ENCODE measurements at regions not wholly inside any gene's neighbourhood (a gene's known extent, or its start where the extent isn't known, plus 50 kb on each side); places are given as distances from the start of the nearest gene placed in this dataset.

DNA sequence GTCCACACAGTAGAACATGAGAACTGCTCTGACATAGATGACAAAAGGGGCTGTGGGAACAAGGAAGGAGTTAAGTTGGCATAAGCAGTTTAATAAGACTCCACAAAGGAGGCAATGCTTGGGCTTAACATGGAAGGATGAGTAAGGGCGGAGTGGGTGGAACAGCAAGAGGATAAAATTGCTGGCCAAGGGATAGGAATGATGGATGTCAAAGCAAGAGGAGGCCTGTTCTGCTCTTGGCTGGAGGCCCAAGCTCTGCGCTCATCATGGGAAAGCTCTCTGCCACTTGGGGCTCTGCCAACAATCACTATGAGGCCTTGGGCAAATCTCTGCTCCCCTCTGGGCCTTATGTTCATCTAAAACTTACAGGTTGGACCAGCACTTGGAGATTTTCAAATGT, 98.3 kb upstream of the CAMK1G start:
- DNase-seq: peak in 4 of 56 donors; percentile 1 to 16 (median 3)

DNA sequence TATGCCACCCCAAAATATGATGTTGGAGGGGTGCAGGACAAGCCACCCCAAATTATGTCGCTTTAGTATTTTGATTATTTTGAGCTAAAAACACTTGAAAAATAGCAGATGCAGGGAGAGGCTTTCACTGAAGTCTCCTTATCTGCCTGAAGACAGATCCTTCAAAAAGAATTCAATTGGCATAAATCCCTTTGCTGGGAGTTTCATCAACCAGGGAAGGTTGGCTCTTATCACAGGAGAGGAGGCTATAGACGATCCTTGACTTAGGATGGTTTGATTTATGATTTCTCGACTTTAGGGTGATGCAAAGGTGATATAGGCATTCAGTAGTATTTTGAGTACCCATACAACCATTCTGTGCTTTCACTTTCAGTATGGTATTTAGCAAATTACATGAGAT, 97.8 kb upstream of the CAMK1G start:
- DNase-seq: no peak

DNA sequence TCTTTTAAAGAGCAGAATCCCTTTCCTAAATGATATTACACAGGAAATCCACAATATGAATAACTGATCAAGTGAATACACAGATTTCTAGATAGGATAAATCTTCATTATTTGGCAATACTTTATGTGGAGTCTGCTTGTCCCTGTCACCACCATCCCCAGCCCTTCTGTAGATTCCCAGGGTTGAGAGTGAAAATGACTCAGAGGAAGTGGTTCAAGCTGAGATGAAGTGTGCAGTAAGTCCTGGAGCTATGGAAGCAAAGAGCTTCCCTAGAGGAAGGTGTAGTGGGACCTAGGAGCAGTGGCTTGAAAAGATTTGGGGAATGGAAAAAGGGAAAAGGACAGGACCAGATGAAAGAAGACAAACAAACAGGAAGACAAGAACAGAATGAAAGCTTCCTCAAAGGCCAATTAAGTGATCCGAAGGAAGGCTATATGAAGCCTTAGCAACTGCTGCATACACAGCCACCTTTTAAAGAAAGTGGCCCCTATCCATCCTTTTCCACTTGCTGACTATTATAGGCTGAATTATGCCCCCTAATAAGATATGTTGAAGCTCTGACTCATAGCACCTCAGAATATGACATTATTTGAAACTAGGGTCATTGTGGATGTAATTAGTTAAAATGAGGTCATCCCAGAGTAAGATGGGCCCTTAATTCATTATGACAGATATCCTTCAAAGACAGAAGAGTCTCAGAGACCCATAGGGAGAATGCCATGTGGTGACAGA, 96.5 kb upstream of the CAMK1G start:
- no peak for DNase-seq

DNA sequence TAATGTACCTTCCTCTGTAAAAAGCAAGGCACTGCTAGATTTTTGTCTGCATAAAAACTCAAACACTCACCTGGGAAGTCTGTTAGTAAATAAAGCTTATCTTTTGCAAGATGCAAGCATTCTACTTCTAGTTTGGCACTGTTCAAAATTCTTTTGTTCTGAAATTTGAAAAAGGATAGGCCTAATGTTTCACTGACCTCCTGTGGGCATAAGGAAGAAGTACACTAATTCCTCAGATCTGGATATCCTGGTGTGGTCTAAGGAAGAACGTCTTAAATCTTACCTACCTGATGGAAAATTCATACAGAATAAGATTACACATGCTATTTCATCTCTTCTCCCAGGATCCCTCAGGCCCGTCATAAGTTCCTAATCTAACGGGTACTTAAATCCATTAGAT, 93.5 kb upstream of the CAMK1G start:
- no peak for DNase-seq

DNA sequence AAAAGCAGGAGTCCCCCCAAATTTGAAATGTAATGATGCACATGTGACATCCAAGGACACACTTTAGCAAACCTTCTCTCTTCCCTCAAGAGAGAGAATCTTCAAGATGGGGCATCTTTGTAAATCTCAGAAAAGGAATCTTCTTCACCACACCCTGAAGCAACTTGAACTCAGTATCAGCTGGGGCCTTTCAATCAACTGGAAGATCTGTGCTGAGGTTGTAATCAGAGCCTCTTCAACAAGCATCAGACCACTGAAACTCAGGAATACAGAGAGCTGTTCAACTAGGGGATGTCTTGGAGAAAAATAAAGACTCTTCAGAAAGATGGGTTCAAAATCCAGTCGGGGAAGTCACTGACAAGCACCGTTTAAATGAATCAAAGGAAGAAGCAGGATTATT, 92.5 kb upstream of the CAMK1G start:
- no peak for DNase-seq

DNA sequence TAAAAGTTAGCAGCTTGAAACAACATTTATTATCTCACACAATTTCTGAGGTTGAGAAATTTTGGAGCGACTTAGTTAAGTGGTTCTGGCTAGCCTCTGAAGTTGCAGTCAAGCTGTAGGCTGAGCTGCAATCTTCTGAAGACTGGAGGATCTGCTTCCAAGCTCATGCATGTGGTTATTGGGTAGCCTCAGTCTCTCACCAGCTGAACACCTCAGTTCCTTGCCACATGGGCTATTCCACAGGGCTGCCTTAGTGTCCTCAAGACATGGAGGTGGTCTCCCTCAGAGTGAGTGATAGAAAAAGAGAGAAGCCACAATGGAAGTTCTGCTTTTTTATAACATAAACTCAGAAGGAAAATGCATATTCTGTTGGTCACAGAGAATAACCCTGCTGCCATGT, 92.0 kb upstream of the CAMK1G start:
- DNase-seq: no peak

DNA sequence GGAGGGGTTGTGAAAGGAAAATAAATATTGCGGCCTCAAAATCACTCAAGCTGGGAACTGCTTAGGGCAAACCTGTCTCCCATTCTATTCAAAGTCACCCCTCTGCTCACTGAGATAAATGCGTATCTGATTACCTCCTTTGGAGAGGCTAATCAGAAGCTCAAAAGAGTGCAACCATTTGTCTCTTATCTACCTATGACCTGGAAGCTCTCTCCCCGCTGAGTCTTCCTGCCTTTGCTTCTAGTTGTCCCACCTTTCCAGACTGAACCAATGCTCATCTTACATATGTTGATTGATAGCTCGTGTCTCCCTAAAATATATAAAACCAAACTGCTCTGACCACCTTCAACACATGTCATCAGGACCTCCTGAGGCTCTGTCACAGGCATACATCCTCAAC, 91.6 kb upstream of the CAMK1G start:
- no peak for DNase-seq

DNA sequence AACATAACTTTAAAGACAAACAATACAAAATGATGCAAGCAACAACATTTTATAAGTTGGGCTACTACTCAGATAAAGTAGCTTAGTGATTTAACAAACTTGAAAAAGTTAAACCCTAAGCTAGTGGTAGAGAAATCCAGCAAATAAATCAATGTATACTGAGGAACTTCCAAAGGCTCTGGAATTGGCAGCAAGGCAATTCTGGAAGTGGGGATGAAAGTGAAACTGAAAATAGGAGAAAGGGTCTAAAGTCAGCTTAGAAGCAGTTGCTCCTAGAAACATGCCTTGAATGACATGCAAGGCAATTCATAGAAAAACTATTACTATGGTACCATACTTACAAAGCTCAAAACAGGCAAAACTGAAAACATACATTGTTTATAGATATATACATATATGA, 90.0 kb upstream of the CAMK1G start:
- DNase-seq: no peak

DNA sequence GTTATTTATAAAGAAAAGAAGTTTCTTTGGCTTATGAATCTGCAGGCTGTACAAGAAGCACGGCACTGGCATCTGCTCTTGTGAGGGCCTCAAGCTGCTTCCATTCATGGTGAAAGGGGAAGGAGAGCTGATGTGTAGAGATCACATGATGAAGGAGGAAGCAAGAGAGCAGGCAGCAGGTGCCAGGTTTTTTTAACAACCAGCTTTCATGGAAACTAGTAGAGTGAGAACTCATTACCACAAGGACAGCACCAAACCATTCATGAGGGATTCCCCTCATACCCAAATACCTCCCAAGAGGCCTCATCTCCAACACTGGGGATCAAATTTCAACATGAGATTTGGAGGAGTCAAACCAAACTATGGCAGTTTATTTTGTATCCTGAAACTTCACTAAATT, 85.8 kb upstream of the CAMK1G start:
- no peak for DNase-seq

DNA sequence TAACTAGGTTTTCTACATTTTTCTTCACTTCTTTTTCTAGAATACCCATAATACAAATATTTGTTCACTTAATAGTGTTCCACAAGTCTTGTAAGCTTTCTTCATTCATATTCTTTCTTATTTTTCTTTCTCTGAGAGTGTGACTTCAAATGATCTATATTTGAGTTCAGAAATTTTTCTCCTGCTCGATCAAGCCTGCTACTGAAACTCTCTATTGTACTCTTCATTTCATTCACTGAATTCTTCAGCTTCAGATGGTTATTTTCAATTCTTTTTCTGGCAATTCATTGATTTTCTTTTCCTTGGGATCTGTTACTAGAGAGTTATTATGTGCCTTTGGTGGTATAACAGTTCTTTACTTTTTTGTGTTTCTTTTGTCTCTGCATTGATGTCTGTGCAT, 82.5 kb upstream of the CAMK1G start:
- no peak for DNase-seq

DNA sequence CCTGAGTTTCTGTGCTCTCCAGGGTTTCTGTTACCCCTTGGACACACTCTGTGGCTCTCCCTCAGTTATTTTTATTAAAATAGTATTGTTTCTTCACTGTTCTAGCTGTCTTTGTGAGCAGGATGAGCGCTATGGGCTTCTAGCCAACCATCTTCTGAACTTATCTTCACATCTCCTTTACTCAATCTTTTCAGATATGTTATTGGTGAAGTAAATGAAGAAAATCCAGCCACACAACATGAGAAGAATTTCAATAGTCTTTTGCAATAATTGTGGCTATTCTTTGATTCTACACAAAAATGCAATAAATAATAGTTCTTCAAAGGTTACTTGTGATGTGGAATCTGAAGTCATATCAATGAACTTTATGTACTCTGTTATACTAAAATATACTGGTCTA, 80.3 kb upstream of the CAMK1G start:
- no peak for DNase-seq

DNA sequence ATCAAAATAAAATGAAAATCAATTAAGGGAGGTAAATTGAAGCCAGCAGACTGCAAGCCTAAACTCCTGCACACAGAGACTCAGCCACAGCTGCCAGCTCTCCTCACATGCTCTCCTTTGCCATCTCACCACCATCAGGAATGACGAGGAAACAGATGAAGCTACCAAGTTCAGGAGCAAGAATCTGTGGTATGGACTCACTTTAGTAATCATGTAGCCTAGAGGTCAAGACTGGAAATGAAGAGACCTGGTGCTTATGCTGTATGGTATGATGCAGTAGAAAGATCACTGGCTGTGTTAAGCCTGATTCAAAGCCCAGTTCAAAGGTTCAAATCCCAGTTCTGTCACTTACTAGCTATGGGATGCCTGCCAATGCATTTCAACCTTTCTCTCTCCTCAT, 78.9 kb upstream of the CAMK1G start:
- no peak for DNase-seq

DNA sequence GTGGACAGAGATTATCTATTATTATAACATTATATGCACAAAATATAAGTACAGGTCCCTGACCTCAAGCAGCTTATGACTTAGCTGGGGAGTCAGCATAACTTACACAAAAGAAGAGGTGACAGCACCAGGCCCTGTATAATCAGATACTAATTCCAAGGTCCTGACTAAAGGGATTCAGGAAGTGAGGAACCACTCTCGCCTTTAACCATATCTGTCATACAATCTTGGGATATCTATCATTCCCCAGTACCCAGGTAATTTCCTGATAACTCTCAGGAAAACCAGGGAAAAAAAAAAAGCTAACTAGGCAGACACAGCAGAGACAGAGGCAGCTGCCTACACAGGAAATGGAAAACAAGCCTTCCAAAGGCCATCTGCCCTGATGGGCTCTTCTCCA, 78.5 kb upstream of the CAMK1G start:
- DNase-seq: no peak

DNA sequence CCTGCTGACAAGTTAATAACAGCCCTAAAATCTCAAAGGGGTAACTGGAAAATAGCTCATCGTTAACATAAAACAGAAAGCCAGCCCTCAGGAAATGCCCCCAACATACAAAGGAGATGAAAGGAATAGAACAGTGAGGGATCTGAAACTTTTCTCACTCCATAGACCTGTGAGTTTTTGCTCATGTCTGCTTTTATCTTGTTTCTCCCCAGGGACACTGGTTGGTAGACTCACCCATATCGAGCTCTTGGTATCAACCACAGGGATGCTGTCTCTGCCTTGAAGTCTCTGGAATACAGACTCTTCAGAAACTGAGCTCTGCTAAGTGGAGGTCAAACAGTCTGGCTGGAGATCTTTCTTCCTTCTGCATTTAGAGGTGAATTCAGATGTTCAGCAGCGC, 77.4 kb upstream of the CAMK1G start:
- no peak for DNase-seq

DNA sequence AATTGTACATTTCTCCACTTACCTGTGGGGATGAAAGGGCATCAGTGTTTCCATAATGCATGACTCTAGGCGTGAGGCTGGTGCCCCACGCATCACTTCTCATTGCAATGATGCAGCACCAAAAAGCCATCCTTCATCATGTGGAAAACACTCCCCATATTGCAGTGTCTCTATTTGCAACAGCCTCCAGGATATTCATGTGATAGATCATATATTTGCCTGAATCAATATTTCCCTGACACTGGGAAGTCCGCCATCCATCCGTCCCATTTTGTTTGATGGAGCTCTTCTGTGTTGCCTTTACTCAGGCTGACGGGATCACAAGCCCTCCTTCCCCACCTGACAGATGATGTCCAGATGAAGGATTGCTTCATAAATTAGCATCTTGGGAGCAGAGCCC, 74.5 kb upstream of the CAMK1G start:
- DNase-seq: no peak

DNA sequence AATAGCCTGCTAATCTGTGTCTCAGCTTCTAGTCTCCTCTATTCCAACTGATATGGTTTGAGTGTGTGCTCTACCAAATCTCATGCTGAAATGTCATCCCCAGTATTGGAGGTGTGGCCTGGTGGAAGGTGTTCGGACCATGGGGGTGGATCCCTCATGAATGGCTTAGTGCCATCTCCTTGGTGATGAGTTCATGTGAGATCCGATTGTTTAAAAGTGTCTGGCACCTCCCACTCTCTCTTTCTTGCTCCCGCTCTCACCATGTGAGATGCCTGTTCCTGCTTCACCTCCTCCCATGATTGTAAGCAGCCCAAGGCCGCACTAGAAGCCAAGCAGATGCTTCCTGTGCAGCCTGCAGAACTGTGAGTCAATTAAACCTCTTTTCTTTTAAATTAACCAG, 73.5 kb upstream of the CAMK1G start:
- DNase-seq: no peak

DNA sequence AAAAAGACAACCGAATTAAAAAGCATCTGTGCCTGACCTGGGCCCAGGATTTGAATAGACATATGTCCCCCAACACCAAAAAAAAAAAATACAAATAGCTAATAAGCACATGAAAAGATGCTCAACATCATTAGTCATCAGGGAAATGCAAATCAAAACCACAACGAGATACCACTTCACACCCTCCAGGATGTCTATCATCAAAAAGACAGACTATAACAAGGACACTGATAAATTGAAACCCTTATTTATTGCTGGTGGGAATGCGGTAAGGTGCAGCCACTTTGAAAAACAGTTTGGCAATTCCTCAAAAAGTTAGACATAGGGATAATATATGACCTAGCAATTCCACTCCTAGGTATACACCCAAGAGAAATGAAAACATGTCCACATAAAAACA, 72.3 kb upstream of the CAMK1G start:
- no peak for DNase-seq

DNA sequence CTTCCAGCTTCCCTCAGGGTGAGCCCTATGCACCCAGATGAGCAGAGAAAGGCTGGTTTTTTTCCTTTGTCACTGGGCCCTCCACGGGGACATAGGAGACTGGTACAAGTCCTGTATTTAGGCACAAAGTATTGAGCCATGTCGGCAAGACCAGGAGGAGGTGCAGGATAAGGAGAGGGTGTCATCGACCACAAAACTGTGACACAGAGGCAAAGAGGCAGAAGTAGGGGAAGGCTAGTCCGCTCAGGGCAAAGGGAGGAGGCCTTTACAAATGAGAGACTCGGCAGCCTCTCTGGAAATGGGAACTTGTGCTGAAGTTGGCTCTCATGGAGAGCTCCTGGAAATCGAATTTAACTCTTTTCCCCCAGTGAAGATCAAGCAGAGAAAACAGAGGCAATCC, 70.7 kb upstream of the CAMK1G start:
- no peak for DNase-seq

DNA sequence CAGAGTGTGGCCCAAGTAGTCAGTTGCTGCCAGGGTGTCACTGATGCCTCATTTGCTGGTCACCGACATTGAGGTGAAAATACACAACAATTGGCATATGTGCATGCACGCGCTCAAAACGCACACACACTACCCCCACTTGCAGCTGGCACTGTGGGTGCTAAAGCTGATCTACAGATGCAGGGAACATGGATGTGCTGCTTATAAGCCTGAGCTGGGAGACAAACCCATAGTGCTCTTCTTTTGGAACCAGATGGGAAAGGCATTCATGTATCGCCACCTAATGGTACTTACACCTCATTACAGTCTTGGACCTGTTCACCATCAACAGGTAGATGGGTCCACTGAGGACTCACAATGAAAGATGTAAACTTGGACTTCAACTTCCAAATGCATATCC, 70.3 kb upstream of the CAMK1G start:
- DNase-seq: no peak

DNA sequence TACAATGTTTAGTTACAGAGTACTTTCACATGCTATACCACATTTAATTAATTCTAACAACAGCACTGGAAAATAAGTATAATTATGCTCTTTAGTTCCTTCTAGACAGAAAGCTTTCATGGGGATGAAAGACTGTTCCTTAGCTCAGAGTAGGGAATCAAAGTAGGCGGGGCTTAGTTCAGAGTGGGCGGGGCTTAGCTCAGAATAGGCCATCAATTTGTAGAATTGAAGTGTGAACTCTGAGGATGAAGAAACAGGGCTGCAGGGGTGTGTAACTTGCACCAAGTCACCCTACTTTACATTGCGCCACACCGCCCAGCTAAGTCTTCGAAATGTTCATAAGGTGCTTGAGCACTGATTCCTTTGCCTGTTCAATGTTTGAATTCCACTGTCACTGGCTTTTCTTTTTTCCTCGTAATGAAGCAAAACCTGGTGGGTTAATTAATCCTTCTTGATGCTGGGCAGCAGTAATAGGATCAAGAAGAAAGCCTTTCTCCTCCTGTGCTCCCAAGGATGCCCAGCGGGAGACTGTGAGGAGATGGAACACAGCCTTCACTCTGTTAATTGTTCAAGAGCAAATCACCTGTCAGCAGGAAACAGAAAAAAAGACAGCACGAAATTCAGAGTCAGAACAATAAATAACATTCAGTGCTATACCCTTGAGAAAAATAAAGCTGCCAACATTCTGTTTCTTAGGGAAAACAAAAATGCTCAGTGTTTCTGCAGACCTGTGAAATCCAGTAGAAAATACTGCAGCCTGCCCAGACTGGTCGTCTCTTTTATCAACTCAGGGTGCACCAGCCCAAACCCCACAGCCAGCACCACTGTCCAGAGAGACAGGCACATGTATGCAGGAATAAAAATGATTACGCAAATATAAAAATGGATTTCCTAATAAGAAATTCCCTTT, 66.5 kb upstream of the CAMK1G start:
- DNase-seq: no peak

DNA sequence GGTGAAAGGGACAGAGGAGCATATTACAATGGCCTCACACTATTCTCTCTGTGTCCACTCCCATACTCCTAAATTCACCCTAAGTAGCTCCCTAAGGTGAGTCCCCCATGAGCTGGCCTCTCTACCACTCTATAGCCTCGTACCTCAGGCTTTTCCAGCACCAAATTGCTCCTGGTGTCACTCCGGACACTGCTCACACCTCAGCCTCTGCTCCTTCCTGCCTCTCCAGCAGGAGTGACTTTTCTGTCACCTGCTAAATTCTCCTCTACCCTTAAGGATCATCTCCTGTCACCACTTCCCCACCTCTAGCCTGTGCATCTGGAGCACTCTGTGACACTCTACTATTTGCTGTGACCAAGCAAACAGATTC, 65.8 kb upstream of the CAMK1G start:
- no peak for DNase-seq

DNA sequence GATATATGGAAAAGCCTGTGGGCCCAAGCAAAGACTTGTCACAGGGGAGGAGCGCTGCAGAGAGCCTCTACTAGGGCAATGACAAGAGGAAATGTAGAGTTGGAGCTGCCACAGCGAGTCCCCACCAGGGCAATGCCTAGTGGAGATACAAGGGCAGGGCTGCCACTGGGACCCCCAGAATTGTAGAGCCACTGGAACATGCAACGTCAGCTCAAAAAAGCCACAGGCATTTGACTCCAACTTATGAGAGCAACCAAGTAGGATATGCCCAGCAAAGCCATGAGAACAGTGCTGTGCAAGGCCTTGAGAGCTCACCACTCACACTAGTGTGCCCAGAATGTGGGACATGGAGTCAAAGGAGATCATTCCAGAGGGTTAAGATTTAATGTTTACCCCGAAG, 63.7 kb upstream of the CAMK1G start:
- DNase-seq: no peak

DNA sequence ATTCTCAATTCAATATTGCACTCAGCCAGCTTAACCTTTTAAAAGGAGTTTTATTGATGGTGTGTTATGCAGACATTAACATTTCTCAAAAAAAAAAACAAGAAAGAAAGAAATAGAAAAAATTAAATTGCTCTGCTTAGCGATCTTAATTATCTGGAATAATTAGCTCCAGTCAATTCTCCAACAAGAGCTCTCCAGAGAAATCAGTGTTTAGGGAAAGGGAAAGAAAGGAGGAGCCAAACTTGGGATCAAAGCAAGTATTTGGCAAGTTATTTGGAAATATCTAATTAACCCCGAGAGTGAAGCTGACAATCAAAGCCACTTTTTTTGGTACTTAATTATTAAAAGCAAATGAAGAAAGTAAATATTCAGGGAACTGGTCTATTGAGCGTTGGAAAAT, 60.7 kb upstream of the CAMK1G start:
- no peak for DNase-seq

Measured in amygdala (tissue), 56 donors.